Astrocyte (in vitro differentiated cells and primary cell): ENCODE measurements at regions not wholly inside any gene's neighbourhood (a gene's known extent, or its start where the extent isn't known, plus 50 kb on each side); places are given as distances from the start of the nearest gene placed in this dataset.

Experiments
- DNase-seq: peaks from one replicate; pipeline ENCODE4 v3.0.0-alpha.2; 2010; ENCODE audit warnings: low read depth
- FAIRE-seq: peaks from 2 replicates; lab custom pipeline; 2011; peaks lifted over from hg19 to GRCh38; lab: Jason Lieb, UNC
- H2AFZ ChIP-seq: 2 replicates; pipeline ENCODE4 v1.6.0; 2012; ENCODE audit warnings: low read depth, low read length, inconsistent platforms
- H3K27ac ChIP-seq: 2 replicates; pipeline ENCODE4 v1.5.1; 2011; ENCODE audit warnings: low read depth, low read length, inconsistent platforms
- H3K27me3 ChIP-seq: 2 replicates; pipeline ENCODE4 v1.6.0; 2011; ENCODE audit warnings: low read length, inconsistent platforms; ENCODE audit not compliant: insufficient read depth
- H3K36me3 ChIP-seq: 2 replicates; pipeline ENCODE4 v1.5.1; 2011; ENCODE audit warnings: low read length, inconsistent platforms; ENCODE audit not compliant: insufficient read depth
- H3K4me1 ChIP-seq: 2 replicates; pipeline ENCODE4 v1.5.1; 2011; ENCODE audit warnings: low read length, inconsistent platforms; ENCODE audit not compliant: insufficient read depth
- H3K4me2 ChIP-seq: 2 replicates; pipeline ENCODE4 v1.6.0; 2012; ENCODE audit warnings: low read length, inconsistent platforms
- H3K4me3 ChIP-seq: 2 replicates; pipeline ENCODE4 v1.5.1; 2011; ENCODE audit warnings: low read depth, mild to moderate bottlenecking, low read length, inconsistent platforms; ENCODE audit not compliant: insufficient read depth
- H3K79me2 ChIP-seq: 2 replicates; pipeline ENCODE4 v1.6.0; 2012; ENCODE audit warnings: mild to moderate bottlenecking, low read length, inconsistent platforms; ENCODE audit not compliant: insufficient read depth
- H3K9ac ChIP-seq: 2 replicates; pipeline ENCODE4 v1.6.0; 2012; ENCODE audit warnings: mild to moderate bottlenecking, low read length, inconsistent platforms
- H3K9me3 ChIP-seq: 2 replicates; pipeline ENCODE4 v1.5.1; 2012; ENCODE audit warnings: low read depth, mild to moderate bottlenecking, low read length, inconsistent platforms; ENCODE audit not compliant: insufficient read depth
- H4K20me1 ChIP-seq: 2 replicates; pipeline ENCODE4 v1.6.0; 2012; ENCODE audit warnings: low read length, inconsistent platforms; ENCODE audit not compliant: insufficient read depth
- H3K27ac Mint-ChIP-seq: one replicate; pipeline ENCODE4 v1.8.0; 2021; ENCODE audit warnings: mild to moderate bottlenecking, mixed read lengths; ENCODE audit not compliant: unreplicated experiment
- H3K27me3 Mint-ChIP-seq: one replicate; pipeline ENCODE4 v1.8.0; 2021; ENCODE audit warnings: low read depth, mixed read lengths; ENCODE audit not compliant: unreplicated experiment
- H3K36me3 Mint-ChIP-seq: one replicate; pipeline ENCODE4 v1.8.0; 2021; ENCODE audit warnings: low read depth, mixed read lengths; ENCODE audit not compliant: unreplicated experiment
- H3K4me1 Mint-ChIP-seq: one replicate; pipeline ENCODE4 v1.8.0; 2021; ENCODE audit warnings: low read depth, mixed read lengths; ENCODE audit not compliant: unreplicated experiment
- H3K4me3 Mint-ChIP-seq: one replicate; pipeline ENCODE4 v1.8.0; 2021; ENCODE audit warnings: mild to moderate bottlenecking, moderate library complexity, mixed read lengths; ENCODE audit not compliant: unreplicated experiment
- H3K9me3 Mint-ChIP-seq: one replicate; pipeline ENCODE4 v1.8.0; 2021; ENCODE audit warnings: mild to moderate bottlenecking, mixed read lengths; ENCODE audit not compliant: unreplicated experiment
- CTCF ChIP-seq: IDR thresholded peaks from 2 replicates; pipeline ENCODE4 v1.5.1; 2011; ENCODE audit warnings: low read depth, mild to moderate bottlenecking, inconsistent platforms, low read length, moderate library complexity; ENCODE audit not compliant: insufficient read depth
- EZH2 ChIP-seq: IDR thresholded peaks from 2 replicates; pipeline ENCODE4 v1.6.1; 2012; ENCODE audit warnings: mild to moderate bottlenecking, low read length, inconsistent platforms; ENCODE audit not compliant: insufficient read depth

GRCh38 chr1:172863031-172863430 is 187.7 kb downstream of the TNFSF18 start:
- FAIRE-seq: peak; percentile 23
- Mint-ChIP-seq H3K4me3 (no peak overlapping the region), H3K4me1 (no peaks in the 10 kb centered on the region), H3K27me3 (no peaks in the 10 kb centered on the region), H3K36me3 (no peaks in the 10 kb centered on the region), H3K9me3 (peaks cover 4% of the 10 kb centered on the region), H3K27ac (no peak overlapping the region)
- Histone ChIP-seq H3K79me2 (no peaks in the 10 kb centered on the region), H3K27ac (no peak overlapping the region), H3K36me3 (no peaks in the 10 kb centered on the region), H3K4me2 (no peak overlapping the region), H3K9me3 (peaks cover under 1% of the 10 kb centered on the region), H2AFZ (no peak overlapping the region), H3K27me3 (no peaks in the 10 kb centered on the region), H4K20me1 (no peaks in the 10 kb centered on the region), H3K9ac (no peak overlapping the region), H3K4me1 (peaks cover 4% of the 10 kb centered on the region), H3K4me3 (no peak overlapping the region)
- DNase-seq: no peak
- no peak for TF ChIP-seq CTCF
- TF ChIP-seq EZH2: no peak

GRCh38 chr1:172867216-172867818 is 183.4 kb downstream of the TNFSF18 start:
- no peak overlapping the region for H3K9ac ChIP-seq
- Mint-ChIP-seq H3K27ac (no peak overlapping the region), H3K27me3 (no peaks in the 10 kb centered on the region), H3K4me3 (no peak overlapping the region), H3K9me3 (no peaks in the 10 kb centered on the region), H3K36me3 (no peaks in the 10 kb centered on the region), H3K4me1 (peaks cover 2% of the 10 kb centered on the region)
- H3K4me3 ChIP-seq: no peak overlapping the region
- H3K9me3 ChIP-seq: no peaks in the 10 kb centered on the region
- H3K4me1 ChIP-seq: no peaks in the 10 kb centered on the region
- H3K27ac ChIP-seq: no peak overlapping the region
- H4K20me1 ChIP-seq: no peaks in the 10 kb centered on the region
- no peak for FAIRE-seq
- TF ChIP-seq CTCF (no peak), EZH2 (no peak)
- H3K4me2 ChIP-seq: no peak overlapping the region
- H3K79me2 ChIP-seq: no peaks in the 10 kb centered on the region
- no peaks in the 10 kb centered on the region for H3K36me3 ChIP-seq
- H2AFZ ChIP-seq: no peak overlapping the region
- no peak for DNase-seq
- H3K27me3 ChIP-seq: no peaks in the 10 kb centered on the region

GRCh38 chr1:172870901-172871606 is 179.7 kb downstream of the TNFSF18 start:
- peak; percentile 20 for FAIRE-seq
- no peak overlapping the region for H2AFZ ChIP-seq
- H3K36me3 ChIP-seq: no peaks in the 10 kb centered on the region
- H3K36me3 Mint-ChIP-seq: no peaks in the 10 kb centered on the region
- H3K79me2 ChIP-seq: no peaks in the 10 kb centered on the region
- H3K4me1 ChIP-seq: peaks cover 6% of the 10 kb centered on the region
- peaks cover 12% of the 10 kb centered on the region for H3K4me1 Mint-ChIP-seq
- no peak overlapping the region for H3K9ac ChIP-seq
- H3K4me3 ChIP-seq: no peak overlapping the region
- TF ChIP-seq CTCF: no peak
- TF ChIP-seq EZH2: no peak
- no peak overlapping the region for H3K4me2 ChIP-seq
- DNase-seq: no peak
- H4K20me1 ChIP-seq: no peaks in the 10 kb centered on the region
- H3K9me3 ChIP-seq: no peaks in the 10 kb centered on the region
- no peaks in the 10 kb centered on the region for H3K9me3 Mint-ChIP-seq
- no peak overlapping the region for H3K27ac ChIP-seq
- no peak overlapping the region for H3K4me3 Mint-ChIP-seq
- no peak overlapping the region for H3K27ac Mint-ChIP-seq
- no peaks in the 10 kb centered on the region for H3K27me3 Mint-ChIP-seq
- no peaks in the 10 kb centered on the region for H3K27me3 ChIP-seq
